IPS DF 19.7 (cell line): ENCODE measurements at regions not wholly inside any gene's neighbourhood (a gene's known extent, or its start where the extent isn't known, plus 50 kb on each side); places are given as distances from the start of the nearest gene placed in this dataset.

Experiments
- DNase-seq: peaks from one replicate; pipeline ENCODE4 v3.0.0-alpha.2; 2013; ENCODE audit warnings: low read depth, low spot score

- no peak for DNase-seq
Measured at GRCh38 chr12:66066137-66066928, 64.2 kb downstream of the LLPH start.

- DNase-seq: no peak
Measured at GRCh38 chr12:66065641-66066136, 64.9 kb downstream of the LLPH start.

GRCh38 chr12:66065150-66065549 lies 65.4 kb downstream of the LLPH start:
- no peak for DNase-seq

DNA sequence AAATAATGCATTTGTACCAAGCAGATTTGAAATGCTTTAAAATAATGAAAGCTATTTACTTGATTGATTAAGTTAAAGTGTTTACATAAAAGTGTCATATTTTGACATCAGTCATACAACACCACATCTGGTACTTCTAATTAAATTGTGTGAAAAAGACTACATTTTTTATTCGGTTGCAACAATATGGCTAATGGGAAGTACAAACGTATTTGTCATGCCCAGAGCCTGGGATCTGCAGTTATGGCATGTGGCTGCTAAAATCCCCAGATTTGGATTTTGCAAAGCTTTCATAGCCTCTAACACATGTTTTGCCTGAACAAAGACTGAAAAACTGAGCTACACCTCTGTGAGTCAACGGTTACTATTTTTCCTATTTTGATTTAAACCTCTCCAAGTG lies 66.6 kb downstream of the LLPH start:
- DNase-seq: no peak

- DNase-seq: no peak
Measured at GRCh38 chr12:66062290-66062625, 68.3 kb downstream of the LLPH start.

GRCh38 chr12:66061557-66062289 lies 68.8 kb downstream of the LLPH start:
- peak; percentile 76 for DNase-seq

- no peak for DNase-seq
Measured at GRCh38 chr12:66061076-66061475, 69.5 kb downstream of the LLPH start.

GRCh38 chr12:66060163-66060907 lies 70.2 kb downstream of the LLPH start:
- DNase-seq: no peak

- DNase-seq: no peak
Measured at GRCh38 chr12:66059666-66060065, 70.9 kb downstream of the LLPH start.

GRCh38 chr12:66058554-66058953 lies 72.0 kb downstream of the LLPH start:
- DNase-seq: no peak

DNA sequence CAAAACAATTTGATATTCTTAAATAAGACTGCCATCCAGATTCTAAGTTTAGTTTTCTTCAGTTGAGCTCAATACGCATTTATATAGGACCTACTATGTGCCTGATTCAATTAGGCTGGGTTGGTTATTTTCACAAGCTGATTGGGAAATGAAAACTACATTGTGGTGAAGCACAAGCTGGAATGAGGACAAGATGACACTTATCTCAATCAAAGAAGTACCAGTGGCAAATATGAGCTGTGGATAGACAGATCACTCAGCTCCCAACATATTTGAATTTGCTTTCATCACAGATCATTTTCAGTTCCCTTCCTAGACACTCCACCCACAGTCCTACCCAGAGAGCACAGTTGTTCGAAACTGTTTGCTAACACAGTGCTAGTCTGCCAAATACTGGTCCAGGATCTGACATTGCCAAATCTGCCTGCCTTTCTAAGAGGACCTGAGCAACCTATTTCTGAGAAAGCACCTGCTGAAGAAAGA lies 74.7 kb downstream of the LLPH start:
- DNase-seq: no peak

DNA sequence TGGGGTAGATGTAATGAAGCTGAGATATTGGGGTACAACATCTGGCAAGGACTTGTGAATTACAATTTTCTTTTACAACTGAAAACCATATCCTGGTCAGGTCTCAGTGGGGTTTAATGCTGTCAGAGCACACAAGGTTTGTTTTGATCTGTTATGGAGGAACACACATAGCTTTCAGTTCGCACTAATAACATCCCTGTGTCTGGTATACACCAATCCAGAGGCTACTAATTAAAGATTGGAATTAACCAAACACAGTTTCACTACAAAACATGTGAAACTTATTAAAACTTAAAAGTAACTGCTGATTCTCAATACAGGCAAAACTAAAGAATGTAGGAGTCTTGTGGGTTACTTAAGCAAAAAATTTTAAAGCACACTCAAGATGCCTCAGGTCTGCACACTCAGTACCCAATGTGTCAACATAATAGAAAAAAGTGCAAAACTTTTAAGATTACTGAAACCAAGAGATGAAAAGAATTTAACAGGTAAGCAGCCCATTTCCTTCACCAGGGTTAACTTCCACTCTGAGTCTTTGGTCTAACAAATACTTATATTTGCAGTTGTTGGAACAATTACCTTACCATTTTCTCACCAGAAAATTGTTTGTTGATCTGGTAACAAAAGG lies 77.4 kb downstream of the LLPH start:
- no peak for DNase-seq

GRCh38 chr12:66051361-66051760 lies 79.2 kb downstream of the LLPH start:
- no peak for DNase-seq

- DNase-seq: no peak
Measured at GRCh38 chr12:66050610-66051009, 79.9 kb downstream of the LLPH start.

DNA sequence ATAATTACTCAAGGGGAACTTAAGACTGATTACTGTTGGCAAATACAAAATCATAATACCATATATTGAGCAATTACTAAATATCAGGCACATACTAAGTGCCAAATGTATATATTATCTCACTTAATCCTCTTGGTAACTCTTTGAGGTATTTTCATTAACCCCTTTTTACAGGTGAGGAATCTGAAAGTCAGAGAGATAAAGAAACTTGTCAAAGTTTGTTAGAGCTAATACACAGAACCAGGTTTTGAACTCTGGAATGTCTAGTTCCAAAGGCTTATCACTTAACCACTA lies 80.3 kb downstream of the LLPH start:
- DNase-seq: no peak

GRCh38 chr12:66049538-66050282 lies 80.8 kb downstream of the LLPH start:
- no peak for DNase-seq

DNA sequence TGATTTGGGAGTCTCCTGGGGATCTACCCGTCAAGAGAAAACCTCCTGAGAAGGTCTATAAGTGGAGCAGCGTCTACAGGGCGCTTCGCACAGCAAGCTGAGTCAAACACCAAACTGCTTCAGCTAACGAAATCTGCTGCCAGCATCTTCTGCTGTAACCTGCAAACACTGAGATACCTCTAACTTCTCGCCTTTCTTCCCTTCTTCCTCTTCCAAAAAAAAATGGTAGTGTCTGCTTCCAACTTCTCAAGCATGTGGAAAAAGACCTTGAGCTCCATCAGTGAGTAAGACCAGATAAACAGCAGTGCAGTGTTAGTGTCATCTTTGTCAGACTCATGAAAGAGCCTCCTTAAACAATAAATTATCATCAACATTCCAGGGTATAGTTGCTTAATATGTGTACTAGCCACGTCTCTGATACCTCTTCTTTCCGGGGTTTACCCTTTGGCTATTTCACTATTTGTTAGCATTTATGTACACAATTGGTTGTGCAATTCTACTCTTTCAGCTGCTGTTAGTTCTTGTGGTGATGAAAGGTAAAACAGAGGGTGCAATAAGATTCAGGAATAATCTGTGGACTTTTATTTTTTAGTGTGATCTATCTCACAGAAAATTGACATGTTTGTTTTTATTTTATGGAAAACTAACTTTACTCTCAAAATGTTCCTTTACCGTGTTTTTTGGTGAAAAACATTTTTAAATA lies 81.6 kb downstream of the LLPH start:
- no peak for DNase-seq

GRCh38 chr12:66048218-66048834 lies 82.2 kb downstream of the LLPH start:
- no peak for DNase-seq

DNA sequence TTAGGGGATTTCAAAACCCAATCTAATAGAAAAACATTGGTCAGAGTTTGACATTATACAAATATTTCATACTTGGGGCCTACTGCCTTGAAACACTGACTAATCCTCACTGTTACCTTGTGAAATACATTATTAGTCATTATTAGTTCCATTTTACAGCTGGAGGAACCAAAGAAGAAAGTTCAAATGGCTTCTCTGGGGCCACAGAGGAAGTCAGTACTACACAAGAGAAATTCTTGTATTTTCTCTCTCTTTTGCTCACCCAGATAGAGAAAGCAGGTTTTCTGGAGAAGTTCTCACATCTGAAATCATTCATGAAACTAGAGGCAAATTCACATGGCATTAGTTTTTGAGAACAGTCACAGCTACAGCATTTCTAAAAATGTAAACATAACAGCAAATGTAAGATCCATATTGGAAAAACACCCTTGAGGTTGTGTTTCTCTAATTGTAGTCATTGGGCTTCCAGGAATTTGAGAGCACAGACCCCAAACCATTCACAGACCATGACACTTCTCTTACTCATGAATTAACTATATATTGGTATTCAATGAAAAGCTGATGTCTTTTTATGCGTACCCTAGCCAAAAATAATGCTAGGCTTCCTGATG lies 83.0 kb downstream of the LLPH start:
- DNase-seq: no peak

- no peak for DNase-seq
Measured at GRCh38 chr12:66045506-66045905, 85.0 kb downstream of the LLPH start.
